HCEC 1CT (cell line): ENCODE measurements at regions not wholly inside any gene's neighbourhood (a gene's known extent, or its start where the extent isn't known, plus 50 kb on each side); places are given as distances from the start of the nearest gene placed in this dataset.

Experiments
- DNase-seq: peaks from one replicate; pipeline ENCODE4 v3.0.0-alpha.2; 2017

DNA sequence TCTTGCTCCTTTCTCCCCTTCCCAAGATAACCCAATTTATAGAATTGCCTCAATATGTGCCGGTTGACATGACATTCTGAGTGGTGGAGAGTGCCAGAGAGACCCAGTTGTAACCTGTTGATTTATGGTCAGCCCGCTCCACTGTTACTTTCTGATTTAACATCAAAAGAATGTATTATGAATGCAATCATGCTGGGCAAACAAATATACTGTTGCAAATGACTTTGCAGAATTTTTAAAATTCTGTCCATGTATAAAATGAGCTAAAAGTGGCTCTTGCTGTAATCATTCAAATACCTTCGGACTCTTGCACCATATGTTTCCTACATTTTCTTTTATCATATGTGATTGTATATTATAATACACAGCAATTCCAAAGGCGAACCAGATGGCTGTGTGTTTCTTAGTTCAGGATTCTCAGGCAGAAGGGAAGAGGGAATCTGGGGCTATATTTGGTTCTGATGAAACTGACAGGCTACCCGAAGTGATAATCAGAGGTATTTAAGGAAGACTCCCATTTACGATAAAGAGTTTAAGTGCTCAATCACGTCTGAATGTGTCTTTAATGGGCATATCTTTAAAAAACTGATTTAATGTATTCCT is 131.7 kb downstream of the CLCN4 start:
- no peak for DNase-seq

DNA sequence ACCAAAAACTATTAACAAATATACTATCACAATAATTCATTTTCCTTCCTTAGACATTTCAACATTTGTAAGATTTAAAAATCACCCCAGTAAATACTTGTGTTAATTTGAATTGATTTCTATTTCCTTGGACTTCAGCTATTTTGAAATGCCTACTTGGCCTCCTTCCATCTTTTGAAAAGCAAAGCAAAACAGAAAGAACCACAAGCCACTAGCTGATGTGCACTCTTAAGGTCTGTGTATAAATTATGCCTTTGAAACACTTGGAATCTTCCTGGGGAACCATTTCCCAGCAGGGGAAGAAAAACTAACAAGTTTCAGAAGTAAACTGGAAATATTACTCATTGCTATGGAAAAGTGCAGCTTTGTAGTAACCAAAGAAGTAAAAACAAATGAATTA is 139.8 kb downstream of the CLCN4 start:
- no peak for DNase-seq

DNA sequence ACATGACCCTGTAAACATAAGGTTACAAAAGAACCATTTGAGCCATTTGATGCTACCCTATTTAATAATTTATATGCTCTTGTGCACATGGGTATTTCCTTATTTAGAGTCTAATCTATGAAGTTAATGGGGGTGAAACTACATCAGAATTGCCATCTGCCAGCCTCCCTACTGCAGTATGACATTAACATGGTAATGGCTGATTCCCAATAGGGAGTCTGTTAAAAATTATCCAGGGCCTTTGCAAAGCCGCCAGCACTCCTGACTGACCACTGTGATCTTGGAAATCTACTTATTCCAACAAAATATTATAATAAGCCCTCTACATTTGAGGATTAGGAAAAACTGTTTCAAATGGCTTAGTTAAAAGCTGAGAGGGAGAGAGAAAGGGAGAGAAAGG is 153.7 kb downstream of the CLCN4 start:
- DNase-seq: no peak

DNA sequence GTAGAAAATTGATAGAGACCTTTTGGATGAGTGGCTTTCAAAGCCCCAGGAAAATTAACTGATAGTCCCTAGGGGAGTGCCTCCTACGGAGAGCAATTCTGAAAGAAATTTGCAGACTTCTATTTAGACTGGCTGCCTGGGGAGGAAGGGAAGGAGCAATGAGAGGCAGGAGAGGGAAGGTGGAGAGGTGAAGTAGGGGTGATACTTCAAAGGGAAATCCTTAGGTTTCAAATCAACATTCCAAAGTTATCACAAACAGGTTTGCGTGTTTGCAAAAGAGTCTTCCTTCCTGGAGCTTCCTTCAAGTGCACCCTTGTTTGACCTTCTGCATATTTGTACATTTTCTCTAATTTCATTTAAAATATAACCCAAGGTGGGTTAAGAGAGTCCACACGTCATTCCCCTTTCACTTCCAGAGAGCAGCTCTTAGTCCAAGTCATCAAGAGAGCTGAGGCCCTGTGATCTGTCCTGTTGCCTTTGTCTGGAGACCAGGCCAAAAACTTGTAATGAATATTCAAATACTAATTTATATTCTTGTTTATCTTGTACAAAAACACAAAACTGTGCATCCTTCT is 157.8 kb downstream of the CLCN4 start:
- no peak for DNase-seq

DNA sequence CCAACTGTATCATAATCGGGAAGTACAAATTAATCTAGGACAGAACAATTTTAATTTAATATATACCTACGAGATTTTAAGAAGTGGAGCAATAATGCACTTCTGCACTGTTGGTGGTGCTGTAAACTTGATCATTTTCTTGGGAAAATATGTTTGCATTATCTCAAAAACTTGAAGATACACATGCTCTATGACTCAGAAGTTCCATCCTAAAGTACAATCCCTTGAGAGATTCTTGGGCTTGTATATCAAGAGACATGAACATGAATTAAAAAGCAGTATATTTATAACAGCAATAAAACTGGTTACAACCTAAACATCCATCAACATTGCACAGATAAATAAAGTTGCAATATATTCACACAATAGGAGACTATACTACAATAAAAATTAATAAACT is 168.8 kb downstream of the CLCN4 start:
- DNase-seq: peak; percentile 15

DNA sequence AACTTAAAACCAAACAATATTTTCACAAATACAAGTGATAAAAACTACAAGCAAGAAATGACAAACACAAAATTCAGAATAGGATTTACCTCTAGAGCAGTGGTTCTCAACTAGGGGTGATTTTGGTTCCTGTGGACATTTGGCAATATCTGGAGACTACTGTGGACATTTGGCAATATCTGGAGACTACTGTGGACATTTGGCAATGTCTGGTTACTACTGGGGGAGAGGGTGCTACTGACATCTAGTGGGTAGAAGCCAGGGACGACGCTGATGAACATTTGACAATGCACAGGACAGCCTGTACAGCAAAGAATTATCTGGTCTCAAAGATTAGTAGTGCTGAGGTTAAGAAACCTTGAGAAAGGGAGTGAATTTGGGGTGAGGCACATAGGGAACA is 169.8 kb downstream of the CLCN4 start:
- DNase-seq: peak; percentile 41

DNA sequence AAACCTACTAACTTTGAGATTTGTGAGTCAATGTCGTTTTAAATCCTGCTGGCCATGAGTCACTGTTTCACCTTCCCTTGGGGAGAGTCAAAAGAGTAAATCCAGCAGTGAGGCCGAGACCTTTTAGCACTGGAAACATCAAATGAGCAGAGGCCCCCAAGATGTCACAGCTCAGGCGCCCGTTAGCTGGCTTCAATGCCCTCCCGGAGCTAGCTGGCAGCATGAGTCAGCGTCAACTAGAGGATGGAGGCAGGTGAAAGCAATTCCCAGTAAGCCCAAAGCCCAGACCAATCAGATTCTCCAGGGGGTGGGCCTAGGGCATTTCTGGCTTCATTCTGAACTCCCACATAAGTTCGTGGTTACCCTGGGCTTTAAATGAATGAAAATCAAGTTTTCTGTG is 170.9 kb downstream of the CLCN4 start:
- no peak for DNase-seq

DNA sequence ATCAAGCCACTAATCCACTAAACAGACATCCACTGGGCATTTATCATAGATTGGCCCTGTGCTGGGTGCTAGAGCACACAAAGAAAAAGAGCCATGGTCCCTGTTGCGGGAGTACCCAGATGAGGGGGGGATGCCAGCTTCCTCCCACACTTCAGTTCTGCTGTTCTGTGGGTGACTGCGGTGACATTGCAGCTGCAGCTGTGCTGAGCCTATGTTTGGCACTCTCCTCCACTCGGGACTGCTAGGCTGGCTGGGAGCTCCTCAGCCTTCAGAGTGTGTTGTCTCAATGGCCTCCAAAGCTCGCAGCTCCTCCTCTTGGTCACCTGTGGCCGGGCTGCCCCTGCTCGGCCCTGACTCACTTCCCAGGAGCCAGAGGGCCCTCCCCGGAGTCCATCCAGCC is 173.2 kb downstream of the CLCN4 start:
- DNase-seq: no peak

DNA sequence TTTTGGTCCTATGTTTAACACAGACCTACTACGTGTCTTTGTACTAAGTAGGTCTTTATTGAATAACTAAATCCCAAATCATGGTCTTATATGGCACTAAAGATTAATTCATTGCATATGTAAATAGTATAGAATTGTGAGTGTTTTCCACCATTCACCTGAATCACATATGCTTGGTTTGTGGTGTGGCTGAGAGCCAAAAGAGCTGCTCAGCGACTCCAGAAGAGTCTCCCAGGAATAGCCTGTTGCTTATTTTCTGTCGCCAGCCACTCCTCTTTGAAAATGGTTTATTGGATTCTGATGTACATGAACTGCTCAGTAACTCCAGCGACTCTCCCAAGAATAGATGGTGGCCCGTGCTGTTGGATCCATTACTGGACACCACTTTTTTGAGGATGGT is 184.5 kb downstream of the CLCN4 start:
- DNase-seq: no peak

DNA sequence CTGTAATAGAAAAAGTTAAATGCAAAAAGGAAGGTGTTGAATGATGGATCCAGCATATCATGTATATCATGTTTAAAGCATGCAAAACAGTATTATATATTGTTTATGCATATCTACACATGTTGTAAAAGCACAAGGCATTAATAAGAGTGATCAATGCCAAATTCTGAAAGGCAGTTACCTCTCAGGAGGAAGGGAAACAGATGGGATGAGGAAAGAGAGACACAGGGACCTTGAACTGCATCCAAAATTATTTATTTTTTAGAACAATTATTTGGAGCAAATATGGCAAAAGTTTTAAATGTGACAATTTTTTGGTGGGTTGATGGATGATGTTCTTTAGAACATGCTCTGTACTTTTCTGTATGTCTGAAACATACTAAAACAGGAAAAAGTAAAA is 193.4 kb downstream of the CLCN4 start:
- DNase-seq: no peak

DNA sequence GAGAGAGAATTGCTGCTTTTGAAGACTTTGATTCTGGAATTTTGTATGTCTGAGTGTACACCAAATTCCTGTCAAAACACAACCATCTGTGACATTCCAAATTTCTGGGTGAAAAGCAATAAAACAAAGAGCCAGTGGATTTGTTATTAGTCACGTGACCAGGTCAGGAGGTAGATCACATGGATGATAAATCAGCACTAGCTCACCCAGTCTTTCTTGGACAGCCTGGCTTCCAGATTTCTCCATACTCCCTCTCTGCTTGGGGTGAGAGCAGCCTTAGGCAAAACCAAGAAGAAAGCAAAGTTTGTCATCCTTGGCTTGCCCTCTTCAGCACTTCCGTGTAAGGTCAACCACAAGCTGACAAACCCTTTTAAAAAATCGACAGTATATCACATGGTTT is 194.2 kb downstream of the CLCN4 start:
- peak; percentile 11 for DNase-seq

DNA sequence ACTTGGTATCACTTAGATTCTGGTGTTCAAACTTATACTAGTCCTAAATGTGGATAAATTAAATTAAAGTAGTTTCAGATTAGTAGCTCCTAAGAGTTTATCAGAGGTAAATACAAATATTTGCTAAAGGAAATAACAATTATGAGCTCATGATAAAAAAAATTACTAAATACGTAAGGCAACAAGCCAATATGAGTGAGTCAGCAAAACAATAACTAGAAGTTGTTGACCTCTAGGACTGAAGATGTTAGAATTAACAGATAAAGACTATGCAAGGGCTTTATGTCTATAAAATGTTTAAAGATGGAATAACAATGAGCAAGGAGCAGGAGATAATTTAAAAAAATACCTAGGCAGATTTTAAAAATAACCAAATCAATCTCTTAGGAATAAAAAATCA is 195.8 kb downstream of the CLCN4 start:
- DNase-seq: no peak

DNA sequence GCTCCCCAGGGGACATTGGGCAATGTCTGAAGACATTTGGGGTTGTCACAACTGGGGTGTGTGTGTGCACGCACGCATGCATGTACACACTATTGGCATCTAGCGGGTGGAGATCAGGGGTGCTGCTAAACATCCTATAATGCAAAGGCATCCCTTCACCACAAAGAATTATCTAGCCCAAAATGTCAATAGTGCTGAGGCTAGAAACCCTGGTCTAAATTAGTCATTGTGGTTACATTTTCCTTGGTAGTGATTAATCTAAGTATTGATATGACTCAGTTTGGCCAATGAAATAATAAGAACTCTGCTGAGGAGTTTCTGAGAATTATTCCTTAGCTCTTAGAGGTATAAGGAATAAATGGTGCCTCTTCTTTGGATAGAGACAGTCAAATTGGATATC is 200.2 kb downstream of the CLCN4 start:
- DNase-seq: peak; percentile 66

DNA sequence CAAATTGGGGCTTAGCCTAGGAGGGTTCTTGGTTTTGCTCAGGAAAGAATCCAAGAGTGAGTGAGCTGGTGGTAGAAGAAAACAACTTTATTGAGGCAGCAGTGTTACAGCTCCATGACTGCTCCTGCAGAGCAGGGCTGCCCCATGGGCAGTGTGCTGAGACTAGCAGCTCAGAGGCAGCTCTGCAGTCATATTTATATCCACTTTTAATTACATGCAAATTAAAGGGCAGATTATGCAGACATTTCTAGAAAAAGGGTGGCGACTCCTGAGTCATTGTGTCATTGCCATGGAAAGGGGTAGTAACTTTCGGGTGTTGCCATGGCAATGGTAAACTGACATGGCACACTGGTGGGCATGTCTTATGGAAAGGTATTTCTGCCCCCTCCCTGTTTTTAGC is 202.2 kb downstream of the CLCN4 start:
- no peak for DNase-seq

DNA sequence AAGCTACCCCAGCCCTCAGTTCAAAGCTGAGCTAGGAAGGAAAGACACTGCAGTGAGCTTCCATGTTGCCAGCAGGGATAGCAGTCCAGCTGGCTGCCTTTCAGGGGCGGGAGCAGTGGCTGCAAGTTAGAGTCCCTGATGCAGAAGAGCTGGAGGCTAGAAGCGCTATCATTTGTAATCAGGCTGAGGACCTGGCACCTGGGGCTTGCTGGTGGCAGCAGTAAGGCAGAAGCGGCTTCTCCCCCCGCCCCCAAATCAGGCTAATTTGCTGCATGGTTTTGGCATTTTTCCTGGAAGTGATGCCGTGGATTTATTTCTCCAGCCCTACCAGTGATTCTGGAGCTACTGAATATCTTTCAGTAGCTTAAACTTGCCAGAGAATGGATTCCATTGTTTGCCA is 203.3 kb downstream of the CLCN4 start:
- DNase-seq: no peak

DNA sequence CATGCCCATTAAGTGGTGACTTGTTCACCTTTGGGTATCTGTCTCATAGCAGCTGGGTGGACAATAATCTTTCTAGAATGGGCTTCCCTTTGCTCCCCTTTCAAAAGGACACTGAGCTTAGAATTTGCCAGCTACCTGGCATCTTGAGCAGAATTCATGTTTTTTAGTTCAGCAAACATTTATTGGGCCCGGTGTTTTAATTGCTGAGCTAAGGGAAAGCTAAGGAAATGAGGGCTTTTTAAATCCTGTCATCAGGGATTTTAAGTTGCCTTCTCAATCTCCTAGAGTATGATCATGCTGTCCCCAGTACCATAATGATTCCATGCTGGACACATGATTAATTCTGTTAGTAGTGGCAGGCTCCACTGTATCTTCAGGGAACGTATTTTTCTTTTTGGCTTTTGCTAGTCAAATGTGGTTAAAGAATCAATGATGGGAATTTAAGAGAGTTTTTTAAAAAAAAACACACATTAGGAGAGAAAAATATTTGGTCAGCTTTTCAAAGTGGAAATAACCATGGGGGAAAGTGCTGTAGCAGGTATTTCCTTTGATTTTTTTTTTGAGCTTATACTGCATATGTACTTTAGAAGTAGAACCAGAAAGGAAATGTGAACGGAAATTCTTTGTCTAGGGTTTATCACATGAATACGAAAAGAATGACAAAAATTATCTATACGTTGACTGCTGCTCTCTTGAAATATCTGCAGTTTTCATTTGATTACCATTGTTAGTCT is 208.9 kb downstream of the CLCN4 start:
- DNase-seq: no peak

DNA sequence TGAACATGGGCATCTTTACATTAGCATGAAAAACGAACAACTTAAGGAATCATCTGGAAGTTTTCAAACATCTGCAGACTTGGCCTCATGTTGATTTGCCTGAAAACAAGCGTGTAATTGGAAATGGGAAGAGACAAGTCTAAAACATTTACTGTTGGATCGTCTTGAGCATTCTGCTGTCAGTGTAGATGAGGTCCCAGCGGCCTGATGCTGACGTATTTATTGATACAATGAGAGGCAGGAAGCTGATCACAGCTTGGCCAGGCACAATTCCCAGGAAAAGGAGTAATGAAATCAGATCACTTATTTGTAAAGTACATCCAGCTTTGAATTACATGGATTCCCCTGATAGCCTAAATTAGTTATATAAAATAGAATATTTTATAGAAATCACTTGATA is 210.6 kb downstream of the CLCN4 start:
- DNase-seq: no peak

DNA sequence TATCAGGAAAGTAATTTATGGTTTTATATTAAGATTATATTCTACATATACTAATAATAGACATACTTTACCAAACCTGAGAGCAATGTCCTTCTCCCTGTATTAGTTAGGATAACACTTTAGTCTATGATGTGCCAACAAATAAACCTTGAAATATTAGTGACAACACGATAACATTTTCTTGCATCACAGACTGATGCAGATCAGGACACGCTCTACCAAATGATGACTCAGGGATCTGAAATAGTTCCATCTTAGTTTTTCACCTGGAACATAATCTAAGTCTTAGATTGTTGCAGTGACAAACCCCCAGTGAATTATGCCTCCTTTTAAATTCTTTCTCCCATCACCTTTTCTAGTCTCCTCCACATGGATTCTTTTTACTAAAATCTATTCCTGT is 214.2 kb downstream of the CLCN4 start:
- DNase-seq: no peak

DNA sequence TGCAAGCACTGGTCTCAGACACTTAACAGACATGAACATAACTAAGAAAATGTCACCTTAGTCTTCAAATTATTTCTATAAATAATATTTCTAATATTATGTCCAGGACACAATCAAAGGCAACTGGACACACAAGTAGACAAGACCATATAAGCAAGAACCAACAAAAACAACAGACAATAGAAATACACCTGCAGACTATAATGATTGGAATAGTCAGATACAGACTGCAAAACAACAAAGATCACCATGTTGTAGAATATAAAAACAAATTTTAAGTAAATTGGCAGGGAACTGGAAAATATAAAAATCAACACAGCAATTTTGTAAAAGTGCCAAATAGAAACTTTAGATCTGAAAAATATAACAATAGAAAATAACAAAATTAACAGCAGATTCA is 220.7 kb downstream of the CLCN4 start:
- no peak for DNase-seq

DNA sequence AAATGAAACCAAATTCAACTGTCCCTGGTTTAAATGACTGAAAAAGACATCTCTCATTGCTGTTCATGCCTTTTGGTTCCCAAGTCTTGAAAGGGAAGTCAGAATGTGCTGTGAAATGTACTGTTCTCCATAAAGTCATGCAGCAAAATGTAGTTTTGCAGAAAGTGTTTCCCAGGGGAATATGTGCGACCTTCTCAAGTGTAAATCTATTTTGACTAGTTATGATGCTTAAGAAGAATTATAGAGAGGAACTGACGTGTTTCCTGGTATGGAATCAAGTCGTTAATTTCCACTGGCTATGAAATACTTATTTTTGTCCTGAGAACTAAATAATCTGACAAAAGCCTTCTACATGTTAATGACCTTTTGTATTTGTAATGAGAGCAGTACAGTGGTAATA is 223.1 kb downstream of the CLCN4 start:
- DNase-seq: no peak

DNA sequence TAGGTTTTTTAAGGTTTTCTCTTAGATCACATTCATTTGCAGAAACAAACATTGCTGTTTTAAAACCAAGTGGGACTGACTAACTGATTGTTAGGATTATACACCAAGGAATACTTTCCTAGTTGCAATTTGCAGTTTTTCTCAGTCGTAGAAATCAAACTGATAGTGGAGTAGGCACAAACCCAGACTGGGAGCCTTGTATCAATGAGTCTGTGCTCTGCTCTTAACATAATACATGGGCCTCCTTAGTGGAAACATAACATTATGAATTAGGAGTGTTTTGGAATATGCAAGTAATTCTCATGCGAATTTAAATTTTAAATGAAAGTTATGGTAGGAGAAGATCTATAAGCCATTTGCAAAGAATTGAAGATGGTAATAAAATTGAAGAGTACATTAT is 223.5 kb downstream of the CLCN4 start:
- no peak for DNase-seq

DNA sequence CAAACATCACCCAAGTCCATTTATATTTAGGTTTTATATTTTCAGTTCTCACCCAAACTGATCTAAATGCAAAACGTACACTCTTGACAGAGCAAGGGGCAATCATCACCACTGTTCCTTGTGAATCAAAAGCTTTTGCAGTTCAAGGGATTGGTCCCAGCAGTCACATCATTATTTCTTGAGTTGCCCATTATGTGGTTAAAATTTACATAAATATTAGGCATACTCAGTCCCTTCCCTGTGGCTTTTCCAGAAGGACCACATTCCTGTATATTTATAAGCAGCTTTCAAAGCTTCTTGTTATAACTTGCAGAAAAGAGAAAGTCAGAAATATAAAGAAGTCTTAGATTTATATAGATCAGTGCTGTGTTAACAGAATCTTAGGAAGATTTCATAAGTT is 224.4 kb downstream of the CLCN4 start:
- DNase-seq: no peak

DNA sequence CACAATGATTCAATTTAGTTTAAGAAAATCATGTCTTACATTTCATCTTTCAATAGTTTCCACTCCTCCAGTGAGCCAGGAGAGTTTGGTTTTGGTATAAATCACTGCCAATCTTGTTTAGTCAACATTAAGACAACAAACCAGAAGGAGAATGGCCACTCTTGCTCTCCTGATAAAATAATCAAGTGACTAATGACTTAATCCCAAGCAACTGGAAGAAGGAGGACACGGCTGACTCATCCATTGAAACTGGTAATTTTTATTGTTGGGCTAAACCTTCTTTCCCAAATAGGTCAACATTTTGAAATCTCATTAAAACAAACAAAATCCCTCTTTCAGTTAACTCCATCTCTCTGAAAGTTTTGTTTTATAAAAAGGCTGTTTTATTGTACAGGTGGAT is 230.2 kb downstream of the CLCN4 start:
- peak; percentile 30 for DNase-seq

DNA sequence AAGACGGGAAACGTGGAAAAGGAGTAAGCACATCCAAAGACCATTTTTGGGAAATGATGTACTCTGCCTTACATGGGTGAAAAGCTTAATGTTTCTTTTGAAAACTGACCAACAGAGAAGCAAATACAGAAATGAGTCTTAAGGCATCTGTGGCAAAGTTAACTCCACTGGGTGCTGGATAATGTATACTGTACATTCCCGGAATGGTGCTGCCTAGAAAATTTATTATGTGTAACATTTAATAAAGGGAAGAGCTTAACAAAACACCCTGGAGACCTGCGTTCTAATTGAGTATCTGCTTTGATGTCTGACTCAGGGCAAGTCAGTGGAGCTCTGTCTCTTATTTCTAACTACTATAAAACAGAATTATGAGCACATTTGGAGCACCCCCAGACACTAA is 230.2 kb downstream of the MID1 start:
- DNase-seq: no peak

DNA sequence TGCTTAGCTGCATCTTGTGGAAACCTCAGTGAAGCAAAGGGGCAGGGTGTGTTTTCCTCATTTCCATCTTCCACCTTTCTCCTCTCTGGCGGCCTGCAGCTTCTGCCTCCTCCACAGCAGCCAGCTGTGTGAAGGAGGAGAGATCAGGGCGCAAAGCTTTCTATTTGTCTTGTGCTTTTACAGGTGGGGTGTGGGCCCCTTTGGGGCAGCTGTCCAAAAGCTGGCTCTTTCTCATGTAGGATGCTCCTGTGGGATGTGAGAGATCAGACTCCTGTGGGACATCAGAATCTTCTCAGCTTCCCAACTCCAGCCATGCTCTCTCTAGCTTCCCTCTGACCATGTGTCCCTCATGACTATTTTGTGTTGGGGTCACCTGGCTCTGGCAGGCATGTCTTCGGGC is 227.1 kb downstream of the MID1 start:
- DNase-seq: no peak
